ENCODE measurements at regions not wholly inside any gene's neighbourhood (a gene's known extent, or its start where the extent isn't known, plus 50 kb on each side); places are given as distances from the start of the nearest gene placed in this dataset.

DNA sequence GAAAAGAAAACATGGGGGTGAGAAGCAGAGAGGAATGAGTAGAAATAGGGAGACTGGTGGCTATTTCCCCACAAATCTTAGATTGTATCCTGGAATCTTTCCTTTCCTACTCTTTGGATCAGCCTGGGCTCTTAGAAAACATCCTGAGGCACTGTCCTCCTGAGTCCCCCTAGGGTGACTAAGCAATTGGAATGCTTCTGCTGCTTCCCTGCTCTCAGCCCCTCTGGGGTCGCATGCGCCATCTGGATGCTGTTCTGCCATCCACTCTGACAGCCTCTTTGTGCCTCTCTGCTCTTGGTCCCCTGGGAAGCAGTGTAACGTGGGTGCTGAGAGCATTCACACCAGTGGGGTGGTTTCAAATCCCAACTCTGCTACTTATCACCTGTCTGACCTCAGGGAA is 443.0 kb downstream of the SIPA1L2 start:
- Histone ChIP-seq H3K9me3 (ENCODE audit: control insufficient read depth, insufficient read depth, low read length) (no peaks in the 10 kb centered on the region), H3K27me3 (ENCODE audit: control insufficient read depth, low read length) (no peaks in the 10 kb centered on the region), H3K4me1 (ENCODE audit: control insufficient read depth, low read length) (no peaks in the 10 kb centered on the region), H3K4me2 (ENCODE audit: low read length) (no peak overlapping the region), H3K36me3 (ENCODE audit: control insufficient read depth, low read length) (no peaks in the 10 kb centered on the region), H4K20me1 (ENCODE audit: control insufficient read depth, insufficient read depth, low read depth, low read length) (no peaks in the 10 kb centered on the region), H3K4me3 (ENCODE audit: low read length) (no peak overlapping the region), H3K79me2 (ENCODE audit: control insufficient read depth, low read length) (no peaks in the 10 kb centered on the region), H3K27ac (ENCODE audit: low read depth, low read length) (no peak overlapping the region), H3K9me2 (replicated peaks; ENCODE audit: control insufficient read depth, low read length) (no peaks in the 10 kb centered on the region), H3F3A (ENCODE audit: control insufficient read depth, insufficient read depth) (no peaks in the 10 kb centered on the region)
- TF ChIP-seq, protein P1, sequence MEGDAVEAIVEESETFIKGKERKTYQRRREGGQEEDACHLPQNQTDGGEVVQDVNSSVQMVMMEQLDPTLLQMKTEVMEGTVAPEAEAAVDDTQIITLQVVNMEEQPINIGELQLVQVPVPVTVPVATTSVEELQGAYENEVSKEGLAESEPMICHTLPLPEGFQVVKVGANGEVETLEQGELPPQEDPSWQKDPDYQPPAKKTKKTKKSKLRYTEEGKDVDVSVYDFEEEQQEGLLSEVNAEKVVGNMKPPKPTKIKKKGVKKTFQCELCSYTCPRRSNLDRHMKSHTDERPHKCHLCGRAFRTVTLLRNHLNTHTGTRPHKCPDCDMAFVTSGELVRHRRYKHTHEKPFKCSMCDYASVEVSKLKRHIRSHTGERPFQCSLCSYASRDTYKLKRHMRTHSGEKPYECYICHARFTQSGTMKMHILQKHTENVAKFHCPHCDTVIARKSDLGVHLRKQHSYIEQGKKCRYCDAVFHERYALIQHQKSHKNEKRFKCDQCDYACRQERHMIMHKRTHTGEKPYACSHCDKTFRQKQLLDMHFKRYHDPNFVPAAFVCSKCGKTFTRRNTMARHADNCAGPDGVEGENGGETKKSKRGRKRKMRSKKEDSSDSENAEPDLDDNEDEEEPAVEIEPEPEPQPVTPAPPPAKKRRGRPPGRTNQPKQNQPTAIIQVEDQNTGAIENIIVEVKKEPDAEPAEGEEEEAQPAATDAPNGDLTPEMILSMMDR (IDR thresholded peaks at IDR 0.05; ENCODE audit: low read depth, low read length, poor library complexity, severe bottlenecking) = no peak
- no peak for TF ChIP-seq EZH2phosphoT487 (IDR thresholded peaks at IDR 0.05; ENCODE audit: borderline replicate concordance, low read length)

DNA sequence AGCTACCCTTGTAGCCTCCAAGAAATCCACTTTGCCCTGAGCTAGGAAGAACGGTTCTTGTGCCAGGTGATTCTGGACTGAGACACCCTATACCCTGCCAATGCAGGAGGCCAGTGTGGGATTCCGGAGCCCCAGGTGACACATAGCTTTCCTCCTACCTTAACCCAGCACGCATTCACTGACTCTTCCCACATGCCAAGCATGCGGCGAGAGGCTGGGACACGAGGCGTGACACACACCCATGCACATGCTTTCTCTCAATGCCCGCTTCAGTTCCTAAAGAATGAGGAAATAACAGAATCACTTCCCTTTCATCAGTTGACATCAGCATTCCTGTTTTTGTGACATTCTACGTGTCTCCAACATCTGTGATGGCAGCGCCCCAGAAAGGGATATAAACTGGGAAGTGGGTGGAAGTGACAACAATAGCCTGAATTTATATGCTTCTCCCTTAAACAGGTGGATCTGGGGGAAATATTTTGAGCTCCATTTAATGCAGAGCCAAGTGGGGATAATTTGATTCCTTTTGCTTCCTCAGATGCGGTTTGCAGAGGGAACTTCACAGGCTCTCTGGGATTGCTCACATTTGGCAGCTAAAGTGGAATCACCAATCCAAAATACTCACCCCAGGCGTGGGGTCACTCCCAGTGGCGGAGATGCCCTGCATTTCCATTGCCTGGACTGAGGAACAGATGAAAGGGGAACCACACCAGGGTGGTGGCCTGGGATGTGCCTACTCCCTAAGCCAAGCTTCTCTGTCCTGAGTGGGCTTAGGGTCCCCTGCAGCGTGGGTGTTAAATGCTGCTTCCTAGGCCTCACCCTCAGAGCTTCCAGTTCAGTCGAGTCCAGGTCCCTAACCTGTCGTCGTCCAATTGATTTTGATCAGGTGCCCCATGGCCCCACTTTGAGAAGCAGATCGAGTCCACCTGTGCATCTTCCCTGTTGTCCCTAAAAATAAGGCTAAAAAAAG is 445.1 kb downstream of the SIPA1L2 start:
- no peak for TF ChIP-seq EZH2phosphoT487 (IDR thresholded peaks at IDR 0.05; ENCODE audit: borderline replicate concordance, low read length)
- TF ChIP-seq, protein P1 (IDR thresholded peaks at IDR 0.05; ENCODE audit: low read depth, low read length, poor library complexity, severe bottlenecking) = no peak
- H3K4me1 ChIP-seq (ENCODE audit: control insufficient read depth, low read length) = no peaks in the 10 kb centered on the region
- no peaks in the 10 kb centered on the region for H3K27me3 ChIP-seq (ENCODE audit: control insufficient read depth, low read length)
- H3K79me2 ChIP-seq (ENCODE audit: control insufficient read depth, low read length) = no peaks in the 10 kb centered on the region
- no peaks in the 10 kb centered on the region for H3K36me3 ChIP-seq (ENCODE audit: control insufficient read depth, low read length)
- H3K9me2 ChIP-seq (replicated peaks; ENCODE audit: control insufficient read depth, low read length) = no peaks in the 10 kb centered on the region
- H4K20me1 ChIP-seq (ENCODE audit: control insufficient read depth, insufficient read depth, low read depth, low read length) = no peaks in the 10 kb centered on the region
- no peak overlapping the region for H3K27ac ChIP-seq (ENCODE audit: low read depth, low read length)
- H3F3A ChIP-seq (ENCODE audit: control insufficient read depth, insufficient read depth) = no peaks in the 10 kb centered on the region
- H3K9me3 ChIP-seq (ENCODE audit: control insufficient read depth, insufficient read depth, low read length) = no peaks in the 10 kb centered on the region
- H3K4me2 ChIP-seq (ENCODE audit: low read length) = no peak overlapping the region
- H3K4me3 ChIP-seq (ENCODE audit: low read length) = no peak overlapping the region

DNA sequence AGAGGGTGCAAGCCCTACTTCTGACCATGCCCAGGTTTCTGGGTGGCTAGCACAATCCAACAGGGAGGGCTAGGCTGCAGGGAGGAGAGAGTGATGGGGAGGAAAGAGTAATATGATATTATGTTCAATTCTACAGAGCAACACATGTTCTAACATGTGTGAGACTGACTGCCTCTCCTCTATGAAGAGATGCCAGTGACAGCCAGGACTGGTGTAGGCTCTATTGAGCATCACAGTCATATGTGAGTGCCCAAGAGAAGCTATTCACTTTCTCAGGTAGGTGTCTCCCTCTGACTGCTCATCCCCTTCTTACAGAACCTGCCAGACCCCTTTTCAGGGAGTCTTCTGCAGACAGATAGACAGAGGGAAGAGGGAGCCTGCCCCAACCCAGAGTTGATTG is 446.1 kb downstream of the SIPA1L2 start:
- TF ChIP-seq, protein P1 (IDR thresholded peaks at IDR 0.05; ENCODE audit: low read depth, low read length, poor library complexity, severe bottlenecking) = no peak
- no peak for TF ChIP-seq EZH2phosphoT487 (IDR thresholded peaks at IDR 0.05; ENCODE audit: borderline replicate concordance, low read length)

More for the DNA sequence above, 446.1 kb downstream of the SIPA1L2 start:
- no peaks in the 10 kb centered on the region for H3F3A ChIP-seq (ENCODE audit: control insufficient read depth, insufficient read depth)
- H3K27me3 ChIP-seq (ENCODE audit: control insufficient read depth, low read length) = no peaks in the 10 kb centered on the region
- H3K4me3 ChIP-seq (ENCODE audit: low read length) = no peak overlapping the region
- H3K9me2 ChIP-seq (replicated peaks; ENCODE audit: control insufficient read depth, low read length) = no peaks in the 10 kb centered on the region
- no peaks in the 10 kb centered on the region for H3K36me3 ChIP-seq (ENCODE audit: control insufficient read depth, low read length)
- no peaks in the 10 kb centered on the region for H3K4me1 ChIP-seq (ENCODE audit: control insufficient read depth, low read length)
- no peaks in the 10 kb centered on the region for H3K79me2 ChIP-seq (ENCODE audit: control insufficient read depth, low read length)
- H3K9me3 ChIP-seq (ENCODE audit: control insufficient read depth, insufficient read depth, low read length) = no peaks in the 10 kb centered on the region
- H3K4me2 ChIP-seq (ENCODE audit: low read length) = no peak overlapping the region
- H3K27ac ChIP-seq (ENCODE audit: low read depth, low read length) = no peak overlapping the region
- no peaks in the 10 kb centered on the region for H4K20me1 ChIP-seq (ENCODE audit: control insufficient read depth, insufficient read depth, low read depth, low read length)

Measured in DOHH2 (cell line).